GM19328 (cell line): ENCODE measurements at regions not wholly inside any gene's neighbourhood (a gene's known extent, or its start where the extent isn't known, plus 50 kb on each side); places are given as distances from the start of the nearest gene placed in this dataset.

ENCODE experiments used
- ATAC-seq: cut with Tn5 transposase; IDR thresholded peaks from one replicate; pipeline ENCODE4 v1.9.1; 2021; ENCODE audit warnings: mild to moderate bottlenecking, moderate library complexity; ENCODE audit not compliant: unreplicated experiment

- no peak for ATAC-seq
These were observed 788.2 kb upstream of the ARPP21 start for GRCh38 chr3:34851137-34851536.

- ATAC-seq: no peak
These were observed 786.4 kb upstream of the ARPP21 start for GRCh38 chr3:34852844-34853439.

DNA sequence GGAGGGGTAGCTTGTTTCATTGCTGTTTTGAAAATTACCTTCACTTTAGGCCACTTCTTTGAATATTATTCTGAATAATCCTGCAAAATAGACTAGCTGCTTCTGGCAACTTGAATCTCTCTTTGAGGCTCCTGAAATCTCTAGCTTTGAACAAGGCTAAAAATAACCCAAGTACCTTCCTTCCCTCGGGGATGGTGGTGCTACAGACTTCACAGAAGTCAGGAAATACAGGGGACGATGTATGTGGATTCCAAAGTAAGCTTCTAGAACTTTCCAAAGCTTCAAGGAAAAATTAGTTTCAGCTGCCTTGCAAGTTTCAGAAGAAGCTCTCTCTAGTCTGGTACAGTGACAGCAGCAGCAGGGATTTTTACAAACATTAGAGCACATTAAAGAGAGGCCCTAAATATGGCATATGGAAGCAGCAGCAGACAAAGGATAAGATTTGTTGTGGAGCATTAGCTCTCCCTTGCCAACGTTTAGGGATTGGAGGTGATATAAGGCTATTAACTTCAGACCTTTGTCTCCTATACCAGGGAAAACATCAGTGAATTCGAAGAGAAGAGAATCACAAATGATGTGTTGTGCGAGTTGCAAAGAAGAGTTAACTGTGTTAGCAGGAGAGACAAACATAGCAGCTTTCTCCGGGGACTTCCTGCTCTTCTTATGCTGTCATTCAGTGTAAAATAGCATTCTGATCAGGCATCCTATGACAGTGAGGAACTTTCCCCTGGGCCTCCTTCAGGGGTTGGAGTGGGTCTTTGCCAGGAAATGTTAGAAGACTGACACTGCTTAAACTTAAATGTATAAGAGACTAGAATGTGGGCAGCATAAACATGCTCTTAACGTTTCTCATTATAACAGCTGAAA, 783.0 kb upstream of the ARPP21 start:
- ATAC-seq: no peak

- ATAC-seq: no peak
These were observed 781.2 kb upstream of the ARPP21 start for GRCh38 chr3:34858067-34858660.

- ATAC-seq: no peak
These were observed 779.6 kb upstream of the ARPP21 start for GRCh38 chr3:34859746-34860145.

- ATAC-seq: no peak
These were observed 776.9 kb upstream of the ARPP21 start for GRCh38 chr3:34862456-34862855.

DNA sequence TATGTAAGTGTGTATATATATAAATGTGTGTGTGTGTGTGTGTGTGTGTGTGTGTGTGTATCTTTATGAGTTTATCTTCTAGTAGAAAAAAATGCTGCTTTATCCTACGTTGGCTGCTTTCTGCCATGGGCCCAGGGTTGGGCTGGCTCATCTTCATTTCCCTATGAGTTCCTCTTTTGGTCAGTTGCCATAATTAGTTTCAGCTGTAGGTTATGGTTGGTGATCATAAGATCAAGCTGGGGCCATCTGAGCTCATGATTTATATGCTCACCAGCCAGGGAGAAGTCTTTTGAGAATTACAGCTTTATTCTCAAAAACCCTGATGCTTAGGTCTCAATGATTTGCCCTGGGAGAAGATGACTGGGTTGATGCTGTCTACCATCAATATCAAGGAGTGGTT, 775.8 kb upstream of the ARPP21 start:
- no peak for ATAC-seq

DNA sequence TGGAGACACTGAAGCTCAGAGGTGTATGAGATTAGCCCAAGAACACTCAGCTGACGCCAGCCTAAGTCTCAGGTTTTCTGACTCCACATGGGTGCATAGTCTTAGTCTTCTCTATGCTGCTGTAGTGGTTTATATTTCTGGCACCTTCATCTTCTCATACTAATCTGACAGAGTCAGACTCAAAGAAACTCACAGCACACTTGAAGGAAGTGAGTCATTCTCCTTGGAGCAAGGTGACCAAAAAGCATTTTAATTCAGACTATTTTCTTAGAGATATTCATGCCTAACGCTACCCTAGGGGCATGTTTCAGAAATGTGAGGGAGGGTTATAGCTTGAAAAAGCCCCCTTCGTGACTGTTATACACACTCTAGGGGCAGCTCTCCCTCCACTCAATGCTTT, 775.3 kb upstream of the ARPP21 start:
- no peak for ATAC-seq

- no peak for ATAC-seq
These were observed 774.0 kb upstream of the ARPP21 start for GRCh38 chr3:34865346-34865745.

DNA sequence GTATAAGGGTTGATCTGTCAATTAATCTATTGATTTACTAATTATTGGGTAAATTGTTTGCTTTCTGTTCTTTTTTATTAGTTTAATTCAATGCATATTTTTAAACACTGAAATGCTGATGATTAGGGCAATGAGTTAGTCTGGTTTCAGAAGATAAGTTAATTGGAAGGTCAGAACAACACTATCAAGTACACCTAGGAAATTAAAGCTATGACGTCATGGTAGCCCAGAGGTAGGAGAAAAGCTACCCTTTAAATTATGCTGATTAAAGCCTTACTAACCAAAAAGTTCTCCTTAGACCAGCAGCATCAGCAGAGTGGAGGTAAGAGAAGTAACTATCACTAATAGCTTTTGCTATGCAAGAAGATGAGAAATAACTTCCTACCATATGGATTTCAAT, 770.4 kb upstream of the ARPP21 start:
- ATAC-seq: no peak

DNA sequence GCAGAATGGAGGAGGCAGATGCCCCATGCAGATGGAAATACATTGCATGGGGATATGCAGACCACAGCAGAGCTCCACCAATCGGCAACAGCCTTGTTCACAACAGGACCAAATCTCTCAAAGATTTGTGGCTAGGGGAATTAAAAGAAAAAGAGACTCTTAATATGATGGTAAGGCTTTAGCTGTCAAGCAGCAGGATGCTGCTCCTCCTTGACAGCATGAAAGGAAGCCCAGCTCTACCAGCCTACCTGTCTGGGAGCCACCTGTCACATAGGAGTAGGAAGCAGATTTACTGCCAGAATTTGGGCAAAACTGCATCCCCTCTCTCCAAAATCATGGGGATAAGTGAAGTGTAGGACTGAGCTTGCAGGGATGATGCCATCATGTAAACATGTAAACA, 769.6 kb upstream of the ARPP21 start:
- no peak for ATAC-seq

- ATAC-seq: no peak
These were observed 766.9 kb upstream of the ARPP21 start for GRCh38 chr3:34872406-34872805.

- ATAC-seq: no peak
These were observed 762.3 kb upstream of the ARPP21 start for GRCh38 chr3:34876997-34877396.

DNA sequence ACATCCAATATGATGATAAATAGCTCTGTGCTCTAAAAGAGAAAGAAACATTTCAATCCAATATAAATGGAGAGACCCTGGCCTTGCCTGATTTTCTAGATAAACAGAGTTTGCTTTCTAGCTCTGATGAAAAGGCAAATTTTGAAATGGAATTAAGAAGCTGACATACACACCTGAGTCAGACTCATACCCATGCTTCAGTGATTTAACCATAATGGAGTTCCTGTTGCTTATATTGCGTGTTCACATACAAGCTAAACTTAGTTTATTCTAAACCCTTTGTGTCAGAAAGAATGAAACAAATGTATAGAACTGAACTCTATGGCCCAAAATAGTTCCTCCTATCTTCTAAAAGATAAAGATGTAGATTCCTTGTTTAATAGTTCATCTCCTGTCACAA, 760.8 kb upstream of the ARPP21 start:
- no peak for ATAC-seq

- no peak for ATAC-seq
These were observed 758.3 kb upstream of the ARPP21 start for GRCh38 chr3:34881026-34881425.

GRCh38 chr3:34882764-34883163, 756.6 kb upstream of the ARPP21 start:
- ATAC-seq: no peak

- ATAC-seq: no peak
These were observed 755.3 kb upstream of the ARPP21 start for GRCh38 chr3:34884007-34884406.

DNA sequence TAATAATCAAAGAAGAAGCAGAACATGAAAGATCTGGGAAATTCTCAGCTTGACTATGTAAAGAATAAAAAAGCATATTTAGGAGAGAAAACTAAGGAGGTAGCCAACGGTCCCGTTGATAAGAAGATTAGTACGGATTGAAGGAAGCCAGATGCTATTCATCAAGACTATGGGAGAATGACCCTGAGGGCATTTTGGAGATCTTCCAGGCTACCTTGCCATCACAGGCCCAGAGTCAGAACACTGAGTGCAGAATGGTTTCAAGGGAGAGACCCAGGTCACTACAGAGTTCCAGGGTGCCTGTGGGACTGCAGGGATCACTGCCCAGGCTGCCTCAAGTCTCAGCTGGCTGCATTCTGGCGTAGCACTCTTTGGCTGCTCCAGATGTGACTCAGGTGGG, 752.9 kb upstream of the ARPP21 start:
- no peak for ATAC-seq

GRCh38 chr3:34889641-34890040, 749.7 kb upstream of the ARPP21 start:
- no peak for ATAC-seq

DNA sequence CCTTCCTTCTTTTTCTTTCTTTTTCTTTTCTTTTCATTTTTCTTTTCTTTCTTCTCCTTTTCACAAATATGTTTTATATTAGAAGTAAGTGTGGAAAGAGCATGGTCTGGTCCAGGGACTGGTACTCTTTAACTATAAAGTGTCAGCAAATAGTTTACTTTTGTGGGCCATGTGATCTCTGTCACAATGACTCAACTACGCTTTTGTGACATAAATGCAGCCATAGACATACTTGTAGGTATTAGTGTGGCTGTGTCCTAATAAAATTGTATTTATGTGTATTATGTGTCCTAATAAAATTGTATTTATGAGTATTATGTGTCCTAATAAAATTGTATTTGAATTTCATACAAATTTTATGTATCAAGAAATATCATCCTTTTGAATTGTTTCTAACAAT, 749.1 kb upstream of the ARPP21 start:
- no peak for ATAC-seq

- no peak for ATAC-seq
These were observed 747.4 kb upstream of the ARPP21 start for GRCh38 chr3:34891941-34892340.

GRCh38 chr3:34895841-34896240, 743.5 kb upstream of the ARPP21 start:
- no peak for ATAC-seq
